Hepatocyte (in vitro differentiated cells): ENCODE measurements at regions not wholly inside any gene's neighbourhood (a gene's known extent, or its start where the extent isn't known, plus 50 kb on each side); places are given as distances from the start of the nearest gene placed in this dataset.

ENCODE experiments used
- EZH2phosphoT487 ChIP-seq: fragments of 200-600 bp; sonication (generic); IDR thresholded peaks from one replicate; pipeline ENCODE4 v1.6.1; 2018; ENCODE audit warnings: antibody characterized with exemption, mild to moderate bottlenecking, low read depth, moderate library complexity; ENCODE audit not compliant: unreplicated experiment, severe bottlenecking
- TF ChIP-seq, protein P1 (sequence below): fragments of 200-600 bp; sonication (generic); IDR thresholded peaks from 2 replicates; pipeline ENCODE4 v1.5.1; 2016; ENCODE audit warnings: antibody characterized with exemption, mild to moderate bottlenecking; ENCODE audit not compliant: poor library complexity

DNA sequence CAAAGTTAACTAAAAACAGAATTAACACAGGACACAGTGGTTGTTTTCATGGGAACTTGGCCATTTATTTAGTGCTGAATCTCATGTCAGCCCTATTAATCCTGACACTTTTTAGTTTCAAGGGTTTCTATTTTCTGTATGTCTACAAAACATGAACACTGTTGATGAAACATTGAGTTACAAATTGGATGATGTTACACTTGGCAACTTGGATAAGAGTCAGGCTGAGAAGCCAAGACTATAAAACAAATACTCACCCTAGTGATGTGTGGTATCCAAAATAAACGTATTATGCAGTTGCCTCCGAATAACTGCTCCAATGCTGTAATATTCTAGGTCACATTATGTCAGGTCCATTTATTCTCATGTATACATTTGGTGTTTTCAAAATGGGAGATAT lies 349.6 kb downstream of the ZIC1 start:
- TF ChIP-seq, protein P1, sequence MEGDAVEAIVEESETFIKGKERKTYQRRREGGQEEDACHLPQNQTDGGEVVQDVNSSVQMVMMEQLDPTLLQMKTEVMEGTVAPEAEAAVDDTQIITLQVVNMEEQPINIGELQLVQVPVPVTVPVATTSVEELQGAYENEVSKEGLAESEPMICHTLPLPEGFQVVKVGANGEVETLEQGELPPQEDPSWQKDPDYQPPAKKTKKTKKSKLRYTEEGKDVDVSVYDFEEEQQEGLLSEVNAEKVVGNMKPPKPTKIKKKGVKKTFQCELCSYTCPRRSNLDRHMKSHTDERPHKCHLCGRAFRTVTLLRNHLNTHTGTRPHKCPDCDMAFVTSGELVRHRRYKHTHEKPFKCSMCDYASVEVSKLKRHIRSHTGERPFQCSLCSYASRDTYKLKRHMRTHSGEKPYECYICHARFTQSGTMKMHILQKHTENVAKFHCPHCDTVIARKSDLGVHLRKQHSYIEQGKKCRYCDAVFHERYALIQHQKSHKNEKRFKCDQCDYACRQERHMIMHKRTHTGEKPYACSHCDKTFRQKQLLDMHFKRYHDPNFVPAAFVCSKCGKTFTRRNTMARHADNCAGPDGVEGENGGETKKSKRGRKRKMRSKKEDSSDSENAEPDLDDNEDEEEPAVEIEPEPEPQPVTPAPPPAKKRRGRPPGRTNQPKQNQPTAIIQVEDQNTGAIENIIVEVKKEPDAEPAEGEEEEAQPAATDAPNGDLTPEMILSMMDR: no peak
- no peak for TF ChIP-seq EZH2phosphoT487
